Mesendoderm (in vitro differentiated cells): ENCODE measurements at regions not wholly inside any gene's neighbourhood (a gene's known extent, or its start where the extent isn't known, plus 50 kb on each side); places are given as distances from the start of the nearest gene placed in this dataset.
A peak's percentile ranks its signal among the peaks of the same experiment; 100 is the strongest.

Experiments used
- DNase-seq: peaks from one replicate; pipeline ENCODE4 v3.0.0; 2013
- H2AK5ac ChIP-seq: 2 replicates; pipeline ENCODE4 v1.6.1; 2013; ENCODE audit warnings: low read length, inconsistent platforms
- H2BK120ac ChIP-seq: 2 replicates; pipeline ENCODE4 v1.6.1; 2013; ENCODE audit warnings: low read depth, mild to moderate bottlenecking, low read length, moderate library complexity, mixed read lengths
- H2BK15ac ChIP-seq: replicated peaks from 2 replicates; pipeline ENCODE4 v1.6.1; 2013; ENCODE audit warnings: low read depth, mild to moderate bottlenecking, moderate library complexity
- H2BK5ac ChIP-seq: 2 replicates; pipeline ENCODE4 v1.6.1; 2013; ENCODE audit warnings: low read length, inconsistent platforms
- H3K18ac ChIP-seq: 2 replicates; pipeline ENCODE4 v1.6.1; 2013; ENCODE audit warnings: mild to moderate bottlenecking, low read length, mixed read lengths
- H3K23ac ChIP-seq: one replicate; pipeline ENCODE4 v1.6.1; 2013; ENCODE audit warnings: low read length
- H3K27ac ChIP-seq: 2 replicates; pipeline ENCODE4 v1.5.1; 2013; ENCODE audit warnings: low read depth, mild to moderate bottlenecking, inconsistent platforms, low read length, moderate library complexity
- H3K27me3 ChIP-seq: 2 replicates; pipeline ENCODE4 v1.6.1; 2013; ENCODE audit warnings: low read length, control low read depth, mild to moderate bottlenecking, inconsistent platforms; ENCODE audit not compliant: insufficient read depth, poor library complexity
- H3K36me3 ChIP-seq: 2 replicates; pipeline ENCODE4 v1.6.1; 2013; ENCODE audit warnings: low read length, inconsistent platforms; ENCODE audit not compliant: control insufficient read depth, insufficient read depth
- H3K4ac ChIP-seq: one replicate; pipeline ENCODE4 v1.6.1; 2013; ENCODE audit warnings: low read depth, mild to moderate bottlenecking, low read length, moderate library complexity
- H3K4me1 ChIP-seq: 2 replicates; pipeline ENCODE4 v1.6.1; 2013; ENCODE audit warnings: low read depth, low read length, inconsistent platforms; ENCODE audit not compliant: control insufficient read depth
- H3K4me2 ChIP-seq: 2 replicates; pipeline ENCODE4 v1.6.1; 2013; ENCODE audit warnings: low read length
- H3K4me3 ChIP-seq: 2 replicates; pipeline ENCODE4 v1.5.1; 2013; ENCODE audit warnings: mild to moderate bottlenecking, low read length
- H3K56ac ChIP-seq: one replicate; pipeline ENCODE4 v1.6.1; 2013; ENCODE audit warnings: low read length
- H3K79me1 ChIP-seq: 2 replicates; pipeline ENCODE4 v1.6.1; 2013; ENCODE audit warnings: low read length, inconsistent platforms
- H3K79me2 ChIP-seq: 2 replicates; pipeline ENCODE4 v1.6.1; 2013; ENCODE audit warnings: mild to moderate bottlenecking, low read length; ENCODE audit not compliant: control insufficient read depth, insufficient read depth
- H3K9ac ChIP-seq: 2 replicates; pipeline ENCODE4 v1.6.1; 2013; ENCODE audit warnings: low read length, inconsistent platforms
- H4K5ac ChIP-seq: one replicate; pipeline ENCODE4 v1.6.1; 2013; ENCODE audit warnings: low read length
- H4K8ac ChIP-seq: one replicate; pipeline ENCODE4 v1.6.1; 2013; ENCODE audit warnings: low read depth, mild to moderate bottlenecking, control low read depth, low read length, moderate library complexity
- WGBS: extraction: QIAGEN DNeasy Blood & Tissue Kit; methylation state at CpG from one replicate; pipeline ENCODE4 v1.1.7; 2013; ENCODE audit warnings: low lambda C conversion rate, missing lambda C conversion rate; ENCODE audit not compliant: insufficient coverage; ENCODE audit errors: extremely low coverage; 5-methylcytosine and 5-hydroxymethylcytosine counted together

- Histone ChIP-seq H3K9ac (no peak overlapping the region), H2BK5ac (no peak overlapping the region), H2BK120ac (no peak overlapping the region), H3K56ac (no peak overlapping the region), H2AK5ac (no peak overlapping the region), H3K4me3 (no peak overlapping the region), H3K79me2 (no peaks in the 10 kb centered on the region), H3K4me1 (no peaks in the 10 kb centered on the region), H3K27ac (no peak overlapping the region), H4K5ac (no peak overlapping the region), H3K4me2 (no peak overlapping the region), H3K4ac (no peak overlapping the region), H4K8ac (no peak overlapping the region), H2BK15ac (no peak overlapping the region), H3K23ac (no peak overlapping the region), H3K79me1 (no peaks in the 10 kb centered on the region), H3K27me3 (no peaks in the 10 kb centered on the region), H3K36me3 (no peaks in the 10 kb centered on the region), H3K18ac (no peak overlapping the region)
- peak; percentile 20 for DNase-seq
Measured at GRCh38 chr2:155030296-155030695, 331.8 kb downstream of the KCNJ3 start.

GRCh38 chr2:155026651-155027174, 328.2 kb downstream of the KCNJ3 start:
- no peak for DNase-seq
- no peak overlapping the region for H4K8ac ChIP-seq

DNA sequence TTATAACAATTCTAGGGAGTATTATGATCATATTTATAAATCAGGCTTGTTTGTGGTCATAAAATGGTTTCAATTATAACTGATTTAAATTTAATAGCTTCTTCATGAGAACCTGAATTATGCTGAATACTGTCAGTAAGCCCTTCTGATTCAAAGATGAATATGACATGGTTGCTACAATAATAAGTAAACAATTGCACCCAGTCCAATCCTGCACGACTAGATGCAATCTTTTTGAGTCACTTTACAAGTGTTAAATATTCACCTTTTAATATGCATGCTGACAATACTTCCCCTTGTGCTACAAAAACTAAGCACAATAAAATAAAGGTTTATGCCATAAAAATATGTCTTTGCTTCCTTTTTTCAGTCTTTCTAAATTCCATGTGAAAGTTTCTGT, 325.2 kb downstream of the KCNJ3 start:
- no peak overlapping the region for H3K56ac ChIP-seq
- no peaks in the 10 kb centered on the region for H3K79me1 ChIP-seq
- H3K4ac ChIP-seq: no peak overlapping the region
- no peaks in the 10 kb centered on the region for H3K79me2 ChIP-seq
- no peak overlapping the region for H3K4me2 ChIP-seq
- no peak overlapping the region for H3K27ac ChIP-seq
- H3K36me3 ChIP-seq: no peaks in the 10 kb centered on the region
- no CpG with 5 or more reads among the region's 1 CpG for WGBS
- DNase-seq: no peak
- H3K4me1 ChIP-seq: no peaks in the 10 kb centered on the region
- no peak overlapping the region for H4K5ac ChIP-seq
- H2BK120ac ChIP-seq: no peak overlapping the region
- H3K27me3 ChIP-seq: no peaks in the 10 kb centered on the region
- no peak overlapping the region for H2AK5ac ChIP-seq
- no peak overlapping the region for H2BK5ac ChIP-seq
- no peak overlapping the region for H2BK15ac ChIP-seq
- no peak overlapping the region for H3K18ac ChIP-seq
- no peak overlapping the region for H3K23ac ChIP-seq
- no peak overlapping the region for H3K4me3 ChIP-seq
- H4K8ac ChIP-seq: no peak overlapping the region
- no peak overlapping the region for H3K9ac ChIP-seq

More at GRCh38 chr2:155026651-155027174, 328.2 kb downstream of the KCNJ3 start:
- Histone ChIP-seq H3K23ac (no peak overlapping the region), H3K4ac (no peak overlapping the region), H4K5ac (no peak overlapping the region), H3K4me3 (no peak overlapping the region), H3K79me1 (no peaks in the 10 kb centered on the region), H2BK5ac (no peak overlapping the region), H3K4me2 (no peak overlapping the region), H3K79me2 (no peaks in the 10 kb centered on the region), H3K9ac (no peak overlapping the region), H3K36me3 (no peaks in the 10 kb centered on the region), H2BK15ac (no peak overlapping the region), H3K56ac (no peak overlapping the region), H3K27ac (no peak overlapping the region), H2BK120ac (no peak overlapping the region), H2AK5ac (no peak overlapping the region), H3K27me3 (no peaks in the 10 kb centered on the region), H3K4me1 (no peaks in the 10 kb centered on the region), H3K18ac (no peak overlapping the region)
- no CpG with 5 or more reads among the region's 1 CpG for WGBS

- Histone ChIP-seq H2BK120ac (no peak overlapping the region), H3K4me1 (no peaks in the 10 kb centered on the region), H3K23ac (no peak overlapping the region), H3K9ac (no peak overlapping the region), H2AK5ac (no peak overlapping the region), H3K4me3 (no peak overlapping the region), H3K4ac (no peak overlapping the region), H3K56ac (no peak overlapping the region), H3K79me1 (no peaks in the 10 kb centered on the region), H4K8ac (no peak overlapping the region), H3K18ac (no peak overlapping the region), H3K27me3 (no peaks in the 10 kb centered on the region), H3K79me2 (no peaks in the 10 kb centered on the region), H3K4me2 (no peak overlapping the region), H2BK15ac (no peak overlapping the region), H2BK5ac (no peak overlapping the region), H3K36me3 (no peaks in the 10 kb centered on the region), H4K5ac (no peak overlapping the region), H3K27ac (no peak overlapping the region)
- DNase-seq: no peak
Measured at GRCh38 chr2:155022531-155022930, 324.0 kb downstream of the KCNJ3 start.

GRCh38 chr2:155021618-155022017, 323.1 kb downstream of the KCNJ3 start:
- no peak for DNase-seq
- Histone ChIP-seq H4K5ac (no peak overlapping the region), H3K23ac (no peak overlapping the region), H3K56ac (no peak overlapping the region), H2AK5ac (no peak overlapping the region), H3K79me1 (no peaks in the 10 kb centered on the region), H2BK15ac (no peak overlapping the region), H4K8ac (no peak overlapping the region), H3K9ac (no peak overlapping the region), H3K4me2 (no peak overlapping the region), H2BK120ac (no peak overlapping the region), H2BK5ac (no peak overlapping the region), H3K4me3 (no peak overlapping the region), H3K79me2 (no peaks in the 10 kb centered on the region), H3K27me3 (no peaks in the 10 kb centered on the region), H3K4ac (no peak overlapping the region), H3K36me3 (no peaks in the 10 kb centered on the region), H3K18ac (no peak overlapping the region), H3K4me1 (no peaks in the 10 kb centered on the region), H3K27ac (no peak overlapping the region)
- WGBS: no CpG with 5 or more reads among the region's 1 CpG

GRCh38 chr2:155020246-155020645, 321.8 kb downstream of the KCNJ3 start:
- Histone ChIP-seq H3K79me1 (no peaks in the 10 kb centered on the region), H3K9ac (no peak overlapping the region), H2BK5ac (no peak overlapping the region), H3K4ac (no peak overlapping the region), H2BK120ac (no peak overlapping the region), H3K18ac (no peak overlapping the region), H2BK15ac (no peak overlapping the region), H3K27ac (no peak overlapping the region), H3K36me3 (no peaks in the 10 kb centered on the region), H4K5ac (no peak overlapping the region), H3K4me2 (no peak overlapping the region), H3K56ac (no peak overlapping the region), H3K4me1 (no peaks in the 10 kb centered on the region), H3K27me3 (no peaks in the 10 kb centered on the region), H2AK5ac (no peak overlapping the region), H3K79me2 (no peaks in the 10 kb centered on the region), H3K23ac (no peak overlapping the region), H3K4me3 (no peak overlapping the region), H4K8ac (no peak overlapping the region)
- no CpG with 5 or more reads among the region's 1 CpG for WGBS
- DNase-seq: no peak
